IPS-11a (cell line): ENCODE measurements at regions not wholly inside any gene's neighbourhood (a gene's known extent, or its start where the extent isn't known, plus 50 kb on each side); places are given as distances from the start of the nearest gene placed in this dataset.
"Not testable (repeated sequence)": the region's sequence is repeated elsewhere in the genome, so short reads cannot be mapped to it uniquely, and the experiment has no call there.

Experiments used
- H3K4me3 ChIP-seq: one replicate; pipeline ENCODE4 v1.5.1; 2013; ENCODE audit warnings: low read depth, low read length, control low read depth

DNA sequence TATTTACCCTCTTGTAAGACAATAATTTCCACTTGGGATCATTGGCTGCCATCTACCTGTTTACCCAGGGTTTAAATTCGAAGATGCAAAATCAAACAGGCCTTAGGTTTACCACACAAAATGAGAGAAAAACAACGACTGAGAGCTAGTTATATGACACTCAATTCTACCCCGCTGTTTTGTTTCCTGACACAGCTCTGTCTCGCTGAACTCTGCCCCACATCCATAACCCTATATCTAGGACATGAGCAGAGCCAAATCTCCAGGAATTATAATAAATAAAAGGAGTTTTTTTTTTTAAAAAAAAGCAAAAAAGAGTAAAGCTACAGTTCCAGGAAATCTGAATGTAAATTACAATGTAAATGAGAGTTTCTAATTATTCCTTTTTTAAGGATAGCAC lies 165.4 kb upstream of the NR2F2 start:
- H3K4me3 ChIP-seq, result no peak overlapping the region

DNA sequence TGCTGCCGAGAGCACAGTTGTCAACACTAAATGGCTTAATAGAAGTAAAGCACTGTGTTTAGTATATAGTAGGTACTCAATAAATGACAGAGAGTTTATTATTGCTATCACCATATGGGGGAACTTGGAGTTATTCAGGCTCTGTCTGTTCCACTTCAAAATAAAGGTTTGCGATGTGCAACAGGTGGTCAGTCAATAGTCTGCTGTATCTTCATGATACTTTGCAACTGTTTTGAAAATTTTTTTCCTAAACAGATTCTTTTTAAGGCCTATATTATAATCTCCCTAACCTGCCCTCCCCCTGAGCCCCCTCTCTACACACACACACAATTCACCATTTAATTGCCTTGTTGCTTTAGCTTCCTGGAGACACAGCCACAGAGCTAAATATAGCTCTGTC lies 164.7 kb upstream of the NR2F2 start:
- H3K4me3 ChIP-seq, result no peak overlapping the region

DNA sequence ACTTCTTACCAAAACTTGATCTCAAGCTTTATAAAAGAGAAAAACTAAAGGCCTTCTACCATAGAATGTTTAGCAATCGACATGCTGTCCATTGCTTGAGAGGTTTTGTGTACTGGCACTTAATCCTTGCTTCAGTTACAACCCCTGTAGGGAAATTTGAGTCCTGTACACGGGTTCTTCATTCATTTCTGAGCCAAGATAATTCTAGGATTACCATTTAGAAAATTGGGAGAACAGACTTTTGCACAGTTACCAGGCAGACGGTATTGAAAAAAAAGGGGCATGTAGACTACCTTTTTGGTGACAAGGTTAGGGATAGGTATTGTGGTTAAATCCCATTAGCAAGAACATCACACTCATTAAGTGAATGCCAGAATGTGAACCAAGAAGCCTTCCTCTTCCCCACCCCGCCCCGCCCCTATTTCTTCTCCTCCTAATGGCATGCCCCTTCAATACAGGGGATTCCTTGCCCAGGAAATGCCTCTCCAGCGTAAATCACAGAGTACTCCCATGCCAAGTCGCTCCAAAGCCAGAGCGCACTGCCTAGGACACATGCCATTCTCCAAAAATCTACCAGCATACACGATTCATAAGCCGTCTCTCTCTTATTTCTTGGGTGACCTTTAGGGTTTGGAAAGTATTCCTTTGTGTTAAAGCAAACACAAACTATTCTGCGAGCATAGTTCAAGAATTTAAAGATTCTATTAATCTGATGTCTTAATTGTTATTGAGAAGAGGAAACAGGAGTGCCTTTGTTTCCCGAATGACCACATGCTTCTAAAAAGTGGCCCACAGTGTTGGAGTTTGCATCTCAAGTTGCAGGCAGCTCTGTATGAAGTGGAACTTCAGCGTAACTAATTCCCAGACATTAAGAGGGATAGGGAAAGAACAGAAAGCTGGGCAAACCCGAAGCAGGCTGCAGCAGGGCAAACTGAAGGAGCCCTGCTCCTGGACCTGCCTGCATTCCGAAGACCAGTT lies 164.0 kb upstream of the NR2F2 start:
- H3K4me3 ChIP-seq, result no peak overlapping the region

DNA sequence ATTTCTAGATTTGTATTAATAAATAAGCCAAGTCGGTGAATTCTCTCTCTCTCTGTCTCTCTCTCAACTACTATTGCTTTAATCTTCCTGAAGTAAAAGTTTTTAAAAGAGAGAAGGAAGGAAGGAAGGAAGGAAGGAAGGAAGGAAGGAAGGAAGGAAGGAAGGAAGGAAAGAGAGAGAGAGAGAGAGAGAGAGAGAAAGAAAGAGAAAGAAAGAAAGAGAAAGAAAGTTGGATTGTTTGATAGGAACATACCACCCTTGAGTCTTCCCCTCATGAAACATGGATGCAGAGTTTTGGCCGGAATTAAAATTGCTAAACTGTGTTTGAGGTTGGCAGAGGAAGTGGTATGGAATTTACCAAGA lies 159.9 kb upstream of the NR2F2 start:
- not testable (repeated sequence) for H3K4me3 ChIP-seq

DNA sequence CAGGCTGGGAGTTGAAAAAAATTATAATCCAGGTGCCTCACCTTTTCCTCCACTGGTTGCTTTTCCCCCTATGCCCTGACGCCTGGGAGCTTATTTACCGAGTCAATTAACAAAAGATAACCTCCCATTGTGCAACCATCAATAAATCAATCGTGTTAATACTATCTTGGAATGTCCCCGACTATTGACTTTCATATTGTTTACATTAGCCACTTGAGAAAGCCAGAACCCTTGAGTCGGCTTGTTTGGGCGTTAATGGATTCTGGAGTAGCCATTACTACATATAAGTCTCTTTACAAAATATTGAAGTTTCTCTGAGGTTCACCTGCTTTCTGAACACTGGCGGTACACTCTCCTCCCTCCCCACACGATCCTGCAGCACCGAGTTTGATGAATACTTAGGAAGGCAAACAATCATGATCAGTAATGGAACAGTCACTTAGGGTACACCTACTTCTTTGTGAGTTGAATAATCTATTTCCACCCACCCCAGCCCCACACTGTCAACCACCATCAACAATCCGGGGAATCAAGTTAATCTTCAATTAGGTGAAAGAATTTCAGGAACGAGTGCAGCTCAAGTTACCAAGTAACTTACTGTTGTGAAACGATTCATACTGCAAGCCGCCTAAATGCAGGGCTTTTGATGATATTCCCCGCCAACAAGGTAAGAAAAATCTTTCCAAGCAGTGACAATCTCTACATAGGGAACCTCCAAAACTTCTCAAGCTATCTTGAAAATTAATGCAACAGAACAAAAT lies 159.3 kb upstream of the NR2F2 start:
- no peak overlapping the region for H3K4me3 ChIP-seq

DNA sequence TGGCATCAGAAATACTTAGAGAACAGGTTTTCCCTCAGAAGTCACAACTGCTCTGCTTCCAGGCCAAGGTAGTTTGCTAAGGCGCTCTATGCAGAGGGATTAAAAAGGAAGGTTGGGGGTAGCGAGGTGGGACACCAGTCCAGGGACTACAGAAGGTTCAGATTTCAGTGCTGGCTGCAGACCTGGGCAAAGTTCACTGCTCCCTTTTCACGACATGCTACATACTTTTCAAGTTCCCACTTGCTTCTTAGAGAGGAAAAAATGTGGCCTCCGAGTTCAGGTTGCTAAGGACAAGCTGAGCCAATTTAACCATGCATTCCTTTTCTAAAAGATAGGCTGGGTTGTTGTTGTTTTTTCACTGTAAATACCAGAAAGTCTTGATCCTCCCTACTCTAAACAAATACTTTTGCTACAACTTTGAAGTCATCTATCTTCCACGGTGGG lies 158.6 kb upstream of the NR2F2 start:
- H3K4me3 ChIP-seq, result no peak overlapping the region

DNA sequence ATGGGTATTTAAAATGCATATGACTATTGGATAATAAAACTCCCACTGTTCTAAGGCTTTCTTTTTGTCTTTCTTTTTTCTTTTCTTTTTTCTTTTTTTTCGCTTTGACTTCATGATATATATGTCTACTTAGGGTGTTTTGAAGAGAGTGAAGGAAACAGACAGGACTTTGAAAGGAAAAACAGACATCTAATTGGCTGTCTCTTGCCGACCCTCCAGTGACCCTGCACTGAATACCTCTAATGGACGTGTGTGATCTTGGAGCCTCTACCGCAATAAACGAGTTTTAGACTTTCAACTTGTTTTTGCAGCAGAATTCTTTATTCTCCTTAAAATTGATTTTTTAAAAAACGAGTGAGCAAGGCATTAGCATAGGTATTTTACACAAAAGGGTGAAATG lies 158.1 kb upstream of the NR2F2 start:
- no peak overlapping the region for H3K4me3 ChIP-seq

DNA sequence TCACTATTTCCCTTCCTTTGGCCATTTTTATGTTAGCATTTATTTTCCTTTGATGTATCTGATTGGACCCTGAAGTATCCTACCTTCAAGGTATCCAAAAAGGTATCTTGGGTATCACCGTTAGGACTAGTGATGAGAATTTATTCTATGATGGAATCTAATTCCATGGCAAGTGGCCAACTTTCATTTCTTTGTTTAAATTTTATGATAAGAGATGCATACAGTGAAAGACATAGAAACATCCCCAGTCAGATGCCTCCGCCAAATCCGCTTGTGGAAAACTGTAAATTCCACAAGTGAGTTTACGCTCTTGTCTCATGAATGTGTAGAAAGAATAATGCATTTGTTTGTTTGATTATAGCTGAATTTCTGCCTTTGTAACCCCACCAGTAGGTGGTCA lies 153.7 kb upstream of the NR2F2 start:
- H3K4me3 ChIP-seq, result no peak overlapping the region

DNA sequence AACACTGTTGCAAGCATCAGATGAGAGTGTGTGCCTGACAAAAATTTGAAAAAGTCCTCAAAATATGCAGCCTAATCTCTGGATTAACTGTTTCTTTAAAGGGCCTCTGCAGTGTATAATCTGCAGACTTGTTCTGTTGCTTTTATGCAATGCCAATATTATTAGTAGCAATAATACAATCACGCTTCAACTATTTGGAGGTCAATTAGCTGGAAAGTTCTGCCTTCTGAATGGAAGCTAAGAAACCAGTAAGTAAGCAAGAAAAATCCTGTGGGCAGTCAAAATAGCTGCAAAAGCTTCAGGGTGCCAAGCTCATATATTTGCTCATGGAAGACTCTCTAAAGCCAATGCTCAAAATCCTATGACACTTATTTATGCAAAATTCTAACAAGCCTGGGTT lies 153.2 kb upstream of the NR2F2 start:
- H3K4me3 ChIP-seq, result no peak overlapping the region

DNA sequence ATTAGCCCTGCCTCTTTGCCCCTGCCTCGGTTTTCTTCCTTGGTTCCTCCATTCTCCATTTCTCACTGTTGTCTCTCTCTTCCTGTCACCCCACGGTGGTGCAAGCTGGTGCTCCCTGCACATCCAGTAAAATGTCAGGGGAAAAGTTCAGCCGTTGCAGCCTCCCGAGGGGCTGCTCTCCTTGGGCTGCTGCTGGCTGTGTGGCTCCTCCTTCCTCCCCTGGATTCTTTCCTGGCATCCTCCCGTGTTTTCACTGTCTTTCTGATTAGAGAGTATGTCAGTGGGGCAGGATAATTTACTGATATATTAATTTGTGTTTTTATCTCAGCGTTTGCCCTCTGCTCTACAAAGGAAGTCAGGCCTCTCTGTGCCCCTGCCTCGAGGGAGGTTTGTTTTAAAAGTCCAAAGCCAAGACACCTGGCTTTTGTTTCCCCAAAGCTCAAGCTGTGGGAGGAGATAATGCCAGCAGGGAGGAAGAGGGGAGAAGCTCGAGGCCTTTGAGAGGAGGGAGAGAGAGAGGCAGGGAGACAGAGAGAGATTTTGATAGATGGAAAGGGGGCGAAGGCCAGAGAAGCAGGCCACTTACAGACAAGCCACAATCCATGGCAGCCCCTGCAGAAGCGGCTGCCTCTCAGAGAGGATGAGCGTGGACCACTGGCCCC lies 150.3 kb upstream of the NR2F2 start:
- H3K4me3 ChIP-seq, result no peak overlapping the region

DNA sequence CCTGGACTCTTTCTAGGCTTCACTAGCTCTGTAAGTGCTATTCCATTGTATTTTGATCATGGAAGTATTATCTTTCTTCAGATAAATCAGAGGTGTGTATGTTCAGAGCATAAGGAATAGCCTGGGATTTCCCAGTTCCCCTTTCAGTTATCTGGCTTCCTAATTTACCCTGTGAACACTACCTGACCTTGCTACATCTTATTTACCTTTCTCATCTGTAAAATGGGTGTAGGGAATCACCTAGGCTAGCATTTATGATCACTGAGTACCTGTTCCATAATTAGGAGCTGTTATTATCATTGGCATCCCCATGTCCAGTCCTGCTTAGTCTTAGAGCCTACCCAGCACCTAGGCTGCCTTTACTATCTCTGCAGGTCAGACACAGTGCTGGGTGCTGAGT lies 149.3 kb upstream of the NR2F2 start:
- H3K4me3 ChIP-seq, result no peak overlapping the region

DNA sequence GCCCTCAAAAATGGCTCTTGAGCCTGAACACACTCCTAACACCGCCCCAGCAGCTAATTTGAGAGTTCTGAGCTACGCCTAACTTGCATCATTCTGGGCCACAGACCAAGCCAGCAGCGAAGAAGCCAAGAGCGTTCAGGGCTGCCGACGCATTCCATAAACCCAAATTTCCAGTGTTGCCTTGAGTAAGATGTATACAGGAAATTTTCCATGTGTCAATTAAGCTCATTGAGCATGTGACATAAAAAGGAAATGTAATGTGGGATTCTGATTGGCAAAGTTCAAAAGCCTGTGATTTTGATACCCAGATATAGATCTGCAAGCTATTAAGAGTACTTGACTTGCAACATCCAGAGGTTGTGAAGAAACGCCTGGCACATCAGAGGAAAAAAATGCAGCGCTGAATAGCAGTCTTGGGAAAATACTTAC lies 148.6 kb upstream of the NR2F2 start:
- no peak overlapping the region for H3K4me3 ChIP-seq

DNA sequence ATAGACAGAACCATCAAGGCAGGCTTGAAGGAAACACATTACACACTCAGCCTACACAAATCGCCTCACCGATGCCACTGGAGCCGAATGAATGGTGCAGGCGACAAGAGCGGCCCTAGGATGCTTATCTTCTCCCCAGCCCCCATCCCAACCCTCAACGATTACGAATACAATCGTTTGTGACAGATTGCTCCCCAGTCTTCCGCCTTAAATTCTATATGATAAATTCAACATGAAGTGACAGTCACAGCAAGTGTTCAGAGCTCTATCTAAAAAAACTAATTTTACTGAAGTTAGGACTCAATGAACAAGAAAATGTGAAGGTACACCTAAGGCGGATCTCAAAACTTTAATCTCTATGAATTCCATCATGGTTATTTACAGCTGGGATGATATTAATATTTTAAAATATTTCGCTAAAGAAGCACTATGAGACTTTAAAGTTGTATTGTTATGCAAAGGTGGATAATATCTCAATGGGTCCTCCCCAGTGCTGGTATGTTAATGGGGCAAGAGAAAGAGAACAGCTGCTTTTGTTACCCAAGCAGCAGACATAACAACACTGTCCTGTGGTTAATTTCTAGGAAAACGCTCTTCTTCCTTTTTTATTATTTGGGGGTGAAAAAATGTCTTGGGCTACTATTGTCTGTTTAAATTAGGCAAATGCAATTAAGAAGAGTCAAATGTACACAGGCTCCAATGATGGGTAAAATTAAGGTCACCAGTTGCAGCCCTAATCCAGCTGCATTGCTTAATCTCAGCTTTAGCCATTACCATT lies 147.6 kb upstream of the NR2F2 start:
- no peak overlapping the region for H3K4me3 ChIP-seq

DNA sequence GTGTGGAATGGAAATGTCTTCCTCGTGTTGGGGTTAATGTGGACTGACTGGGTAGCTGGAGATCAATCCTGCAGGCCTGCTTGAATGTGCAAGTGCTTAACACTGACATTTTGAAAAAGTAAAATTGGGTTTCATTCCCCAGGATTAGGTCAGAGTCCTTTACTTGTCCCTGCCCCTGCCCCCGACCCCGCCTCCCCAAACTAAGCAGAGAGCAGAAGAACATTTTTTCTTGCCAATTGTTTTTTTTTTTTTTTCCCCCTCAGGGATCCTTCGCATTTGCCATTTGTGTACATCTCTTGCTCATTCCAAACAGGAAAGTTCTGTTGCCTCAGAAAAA lies 147.0 kb upstream of the NR2F2 start:
- H3K4me3 ChIP-seq, result no peak overlapping the region

DNA sequence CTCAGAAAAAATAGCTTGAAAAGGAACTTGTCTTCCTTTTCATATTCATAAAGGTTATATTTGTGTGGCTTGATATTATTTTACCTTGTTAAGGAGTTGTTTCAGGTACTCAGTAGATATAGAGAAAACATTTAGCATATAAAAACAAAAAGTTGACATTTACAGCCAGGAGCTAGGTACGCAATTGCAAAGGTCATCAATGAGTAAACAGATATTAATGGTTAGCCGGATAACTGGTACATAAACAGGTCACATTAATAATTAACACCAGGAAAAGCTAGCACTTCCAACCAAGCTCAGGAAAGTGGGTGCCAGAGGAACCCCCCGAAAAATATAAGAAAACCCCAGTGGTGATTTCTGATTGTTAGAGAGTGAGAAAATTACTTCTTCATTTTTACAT lies 146.6 kb upstream of the NR2F2 start:
- H3K4me3 ChIP-seq, result no peak overlapping the region

DNA sequence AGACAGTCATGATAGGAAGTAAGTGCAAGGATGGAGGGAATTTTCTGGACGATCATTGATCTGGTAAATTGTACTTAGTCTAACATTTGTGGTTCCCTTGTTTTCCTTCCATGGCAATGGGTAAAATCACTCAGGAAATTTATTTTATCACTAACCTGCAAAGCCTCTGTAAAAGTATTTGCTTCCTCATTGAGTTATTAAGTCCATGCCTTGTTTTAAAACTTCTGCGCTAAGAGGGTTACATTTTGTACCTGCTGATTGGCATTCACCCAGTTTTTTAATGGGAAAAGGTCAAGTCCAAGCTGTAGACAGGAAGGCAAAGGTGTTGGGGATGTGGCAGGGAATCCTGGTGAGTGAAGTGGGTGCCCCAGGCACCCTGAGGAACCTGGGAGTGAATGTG lies 146.2 kb upstream of the NR2F2 start:
- H3K4me3 ChIP-seq, result no peak overlapping the region

DNA sequence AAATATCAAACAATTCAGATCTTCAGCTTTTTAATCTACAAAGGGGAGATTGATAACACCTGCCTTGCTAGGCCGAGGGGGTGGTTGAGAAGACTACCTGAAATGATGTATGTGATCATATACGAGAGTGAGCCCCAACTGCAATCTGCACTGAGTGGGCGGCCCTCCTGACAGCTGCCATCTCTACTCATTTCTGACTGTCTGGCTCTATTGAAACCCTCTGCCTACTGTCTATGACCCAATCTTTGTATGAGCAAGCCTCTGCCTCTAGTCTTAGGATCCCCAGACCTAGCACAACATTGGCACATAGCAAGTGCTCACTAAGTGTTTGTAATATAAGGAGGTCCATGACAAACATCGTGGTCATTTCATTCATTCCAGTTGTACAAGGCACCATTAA lies 144.4 kb upstream of the NR2F2 start:
- H3K4me3 ChIP-seq, result no peak overlapping the region

DNA sequence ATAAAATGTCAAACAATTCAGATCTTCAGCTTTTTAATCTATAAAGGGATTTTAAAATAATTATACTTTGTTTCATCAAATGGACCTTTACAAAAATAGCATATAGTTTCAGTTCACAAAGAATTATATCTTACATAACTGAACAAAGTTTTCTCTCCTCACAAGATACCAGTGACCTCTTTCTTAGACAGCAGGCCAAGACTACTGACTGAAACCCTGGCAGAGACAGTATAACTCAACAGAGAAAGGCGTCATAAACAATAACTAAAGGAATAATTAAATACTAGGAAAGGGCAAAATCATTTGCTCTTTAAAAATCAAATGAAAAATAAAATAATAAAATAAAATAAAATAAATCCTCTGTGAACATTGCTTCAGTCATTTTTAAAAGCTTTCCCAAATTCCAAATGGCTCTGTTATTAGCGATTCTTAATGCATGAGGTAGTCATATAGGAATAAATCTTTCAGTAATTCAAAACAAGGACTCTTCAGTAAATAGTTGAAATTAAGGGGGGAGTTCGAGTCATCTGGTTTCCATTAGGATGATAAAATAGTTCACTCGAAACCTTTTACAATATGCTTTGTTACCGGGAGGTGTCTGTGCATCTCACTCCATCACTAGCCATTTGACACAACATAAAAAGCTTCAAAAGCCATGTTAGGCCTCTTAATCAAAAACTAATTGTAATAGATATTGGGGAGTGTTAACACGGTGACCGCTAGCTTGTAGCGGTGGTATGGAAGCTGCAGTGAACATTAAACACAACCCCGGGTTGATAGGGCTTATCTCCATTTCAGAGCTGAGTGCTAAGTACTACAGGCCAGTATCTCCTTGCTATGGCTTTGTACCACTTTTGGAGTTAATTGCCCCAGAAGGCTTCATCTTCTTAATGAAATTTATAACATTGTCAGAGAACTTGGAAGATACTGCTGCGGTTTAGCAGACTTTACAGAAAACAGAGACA lies 142.9 kb upstream of the NR2F2 start:
- H3K4me3 ChIP-seq, result no peak overlapping the region

DNA sequence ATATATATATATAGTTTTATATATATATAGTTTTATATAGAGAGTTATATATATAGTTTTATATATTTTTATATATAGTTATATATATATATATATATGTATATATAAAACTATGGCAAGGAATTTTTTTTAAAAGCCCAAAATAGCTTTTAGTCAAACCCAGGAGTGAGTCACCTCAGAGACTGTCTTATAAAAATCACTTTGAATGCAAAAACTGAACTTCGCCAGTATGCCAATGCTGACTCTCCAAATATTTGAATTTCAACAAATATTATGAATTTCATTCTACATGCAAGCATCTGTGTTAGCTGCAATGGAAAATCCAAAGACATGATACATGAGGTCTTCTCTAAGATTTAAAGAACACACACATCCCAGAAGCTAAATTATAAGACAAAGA lies 132.8 kb upstream of the NR2F2 start:
- no peak overlapping the region for H3K4me3 ChIP-seq

DNA sequence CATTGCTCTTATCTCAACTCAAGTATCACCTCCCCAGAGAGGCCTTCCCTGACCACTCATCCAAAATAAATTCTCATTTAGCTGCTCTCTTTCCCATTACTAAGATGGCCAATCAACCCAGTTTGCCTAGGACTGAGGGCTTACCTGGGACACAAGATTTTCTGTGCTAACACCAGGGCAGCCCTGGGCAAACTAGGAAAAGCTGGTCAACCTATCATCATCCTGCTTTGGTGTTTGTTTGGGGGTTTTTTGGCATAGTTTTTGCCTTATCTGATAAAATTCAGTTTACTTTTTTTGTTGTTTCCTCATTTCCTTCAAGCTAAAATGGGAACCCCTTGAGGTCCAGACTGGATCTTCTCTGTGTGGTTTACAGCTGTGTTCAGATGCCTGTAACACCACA lies 131.4 kb upstream of the NR2F2 start:
- H3K4me3 ChIP-seq, result no peak overlapping the region
